GM12872 (cell line): ENCODE measurements at regions not wholly inside any gene's neighbourhood (a gene's known extent, or its start where the extent isn't known, plus 50 kb on each side); places are given as distances from the start of the nearest gene placed in this dataset.
A peak's percentile ranks its signal among the peaks of the same experiment; 100 is the strongest.

ENCODE experiments used
- CTCF ChIP-seq: IDR thresholded peaks from 3 replicates; pipeline ENCODE4 v1.5.1; 2011; ENCODE audit warnings: low read depth, mild to moderate bottlenecking, low read length, moderate library complexity; ENCODE audit not compliant: insufficient read depth

- TF ChIP-seq CTCF, result no peak
These were observed 151.6 kb downstream of the KCNA5 start for GRCh38 chr12:5195244-5195643.

GRCh38 chr12:5195691-5196090, 152.0 kb downstream of the KCNA5 start:
- no peak for TF ChIP-seq CTCF

- no peak for TF ChIP-seq CTCF
These were observed 153.5 kb downstream of the KCNA5 start for GRCh38 chr12:5197131-5197530.

GRCh38 chr12:5197656-5198055, 154.0 kb downstream of the KCNA5 start:
- TF ChIP-seq CTCF, result no peak

- TF ChIP-seq CTCF, result peak; percentile 68
These were observed 156.8 kb downstream of the KCNA5 start for GRCh38 chr12:5200278-5201087.

- no peak for TF ChIP-seq CTCF
These were observed 158.0 kb downstream of the KCNA5 start for GRCh38 chr12:5201554-5202218.

GRCh38 chr12:5203274-5203673, 159.6 kb downstream of the KCNA5 start:
- TF ChIP-seq CTCF, result no peak
